A673 (cell line): ENCODE measurements at regions not wholly inside any gene's neighbourhood (a gene's known extent, or its start where the extent isn't known, plus 50 kb on each side); places are given as distances from the start of the nearest gene placed in this dataset.

Experiments used
- BruUV-seq: library from RNA; stranded (reverse); fragments of 400-500 nt; replicated peaks from 2 replicates; lab custom pipeline; 2021; lab: Mats Ljungman, UMichigan
- CTCF ChIA-PET: fragments of 300-600 bp; sonication (Branson Sonifier 250); formaldehyde crosslinking; loops from one replicate; lab custom pipeline; 2022; ENCODE audit warnings: antibody characterized with exemption; lab: Charles Lee
- POLR2A ChIA-PET: fragments of 300-600 bp; sonication (Branson Sonifier 250); formaldehyde crosslinking; loops from one replicate; lab custom pipeline; 2022; ENCODE audit warnings: antibody characterized with exemption; ENCODE audit not compliant: low non-redundant PET; lab: Charles Lee
- DNase-seq: peaks from one replicate; pipeline ENCODE4 v3.0.0-alpha.2; 2015; ENCODE audit warnings: low spot score
- H3K27ac ChIP-seq: fragments of 200-600 bp; sonication (generic); 2 replicates; pipeline ENCODE4 v1.5.1; 2016; ENCODE audit warnings: mixed run types, low read depth, mild to moderate bottlenecking, mixed read lengths, antibody characterized with exemption, low read length; ENCODE audit not compliant: poor library complexity, severe bottlenecking
- H3K27me3 ChIP-seq: fragments of 200-600 bp; sonication (generic); replicated peaks from 2 replicates; pipeline ENCODE4 v1.6.1; 2017; ENCODE audit warnings: mixed run types, low read depth, mild to moderate bottlenecking, mixed read lengths, antibody characterized with exemption, low read length; ENCODE audit not compliant: insufficient read depth, poor library complexity
- H3K36me3 ChIP-seq: fragments of 200-600 bp; sonication (generic); 2 replicates; pipeline ENCODE4 v1.6.1; 2016; ENCODE audit warnings: mixed run types, mild to moderate bottlenecking, mixed read lengths, antibody characterized with exemption, low read length; ENCODE audit not compliant: insufficient read depth, poor library complexity, severe bottlenecking
- H3K4me1 ChIP-seq: fragments of 200-600 bp; sonication (generic); 2 replicates; pipeline ENCODE4 v1.6.1; 2017; ENCODE audit warnings: mixed run types, mild to moderate bottlenecking, mixed read lengths, antibody characterized with exemption, low read length; ENCODE audit not compliant: insufficient read depth, poor library complexity, severe bottlenecking
- H3K4me3 ChIP-seq: fragments of 200-600 bp; sonication (generic); 2 replicates; pipeline ENCODE4 v1.5.1; 2016; ENCODE audit warnings: low read depth, mixed run types, mild to moderate bottlenecking, mixed read lengths, low read length; ENCODE audit not compliant: poor library complexity, severe bottlenecking
- H3K9me3 ChIP-seq: fragments of 200-600 bp; sonication (generic); 2 replicates; pipeline ENCODE4 v1.6.1; 2016; ENCODE audit warnings: mixed run types, low read depth, mild to moderate bottlenecking, mixed read lengths, antibody characterized with exemption, low read length; ENCODE audit not compliant: poor library complexity, severe bottlenecking
- CTCF ChIP-seq: fragments of 300-800, 200-600 bp; sonication (generic); conservative IDR thresholded peaks from 2 replicates; pipeline ENCODE4 v1.5.1; 2017; ENCODE audit warnings: low read depth, mild to moderate bottlenecking, antibody characterized with exemption, low read length, moderate library complexity, mixed read lengths
- EZH2 ChIP-seq: fragments of 200-600 bp; sonication (generic); IDR thresholded peaks from 2 replicates; pipeline ENCODE4 v1.6.1; 2017; ENCODE audit warnings: borderline replicate concordance, low read depth, mild to moderate bottlenecking, mixed read lengths, antibody characterized with exemption, low read length; ENCODE audit not compliant: poor library complexity, severe bottlenecking
- intact Hi-C: fragments of 100-400 bp; cut with micrococcal nuclease; formaldehyde crosslinking; loops from one replicate; pipeline ENCODE4 v1.10.0; 2022; ENCODE audit not compliant: unreplicated experiment

- no peaks in the 10 kb centered on the region for H3K4me1 ChIP-seq
- ChIA-PET POLR2A (no interaction called here), CTCF (no interaction called here)
- peaks cover 11% of the 10 kb centered on the region for H3K27me3 ChIP-seq
- H3K9me3 ChIP-seq, result no peaks in the 10 kb centered on the region
- BruUV-seq, result no TSS peak
- H3K4me3 ChIP-seq, result no peak overlapping the region
- TF ChIP-seq CTCF (no peak), EZH2 (no peak)
- DNase-seq, result no peak
- intact Hi-C loops, result no loop called here
- H3K27ac ChIP-seq, result no peak overlapping the region
- no peaks in the 10 kb centered on the region for H3K36me3 ChIP-seq
Observed at GRCh38 chr12:97630356-97630755, 167.8 kb downstream of the RMST start.

DNA sequence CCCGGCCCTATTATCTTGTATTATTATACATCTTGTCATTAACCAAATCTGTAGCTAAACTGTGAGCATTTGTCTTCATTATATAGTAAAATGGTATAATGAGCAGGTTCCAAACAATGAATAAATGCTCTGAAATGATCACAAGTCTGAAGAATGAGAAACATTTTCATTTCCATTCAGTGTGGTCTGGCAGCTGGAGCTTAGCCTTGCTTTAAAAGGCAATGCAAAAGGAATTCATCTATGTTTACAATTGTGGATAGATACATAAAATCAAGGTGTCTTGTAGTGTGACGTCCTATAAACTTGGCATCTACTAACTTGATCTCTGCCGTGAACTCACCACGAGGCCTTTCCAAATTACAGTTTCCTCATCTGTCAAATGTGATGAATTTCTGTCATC, 168.3 kb downstream of the RMST start:
- no TSS peak for BruUV-seq
- H3K4me3 ChIP-seq, result no peak overlapping the region
- POLR2A ChIA-PET, result no interaction called here

DNA sequence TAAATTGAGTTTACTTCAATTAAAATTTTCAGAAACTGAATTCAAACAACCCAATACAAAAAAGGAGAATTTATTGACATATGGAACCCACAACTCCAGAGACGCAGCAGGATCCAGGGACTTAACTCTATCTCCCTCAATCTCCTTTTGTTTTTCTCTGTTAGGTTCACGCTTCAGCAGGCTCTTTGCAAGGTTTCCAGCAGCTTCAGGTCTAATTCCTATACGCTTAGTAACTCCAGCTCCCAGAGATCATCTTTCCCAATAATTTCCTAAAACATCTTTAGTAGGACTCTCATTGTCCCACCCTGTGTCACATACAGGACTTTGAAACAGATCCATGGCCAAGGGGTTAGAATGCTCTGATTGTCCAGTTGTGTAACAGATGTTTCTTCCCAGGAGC, 175.2 kb downstream of the RMST start:
- TF ChIP-seq EZH2 (no peak), CTCF (no peak)
- Histone ChIP-seq H3K9me3 (no peaks in the 10 kb centered on the region), H3K27ac (no peak overlapping the region), H3K27me3 (peaks cover 22% of the 10 kb centered on the region), H3K4me3 (no peak overlapping the region), H3K36me3 (no peaks in the 10 kb centered on the region), H3K4me1 (no peaks in the 10 kb centered on the region)
- ChIA-PET POLR2A (no interaction called here), CTCF (no interaction called here)
- no peak for DNase-seq
- BruUV-seq, result no TSS peak
- intact Hi-C loops, result no loop called here

More for the DNA sequence above, 168.3 kb downstream of the RMST start:
- TF ChIP-seq EZH2, result no peak
- no peak for TF ChIP-seq CTCF
- intact Hi-C loops, result no loop called here
- CTCF ChIA-PET, result no interaction called here
- H3K9me3 ChIP-seq, result no peaks in the 10 kb centered on the region
- no peaks in the 10 kb centered on the region for H3K36me3 ChIP-seq
- peaks cover 11% of the 10 kb centered on the region for H3K27me3 ChIP-seq
- no peak overlapping the region for H3K27ac ChIP-seq
- no peak for DNase-seq
- no peaks in the 10 kb centered on the region for H3K4me1 ChIP-seq

- intact Hi-C loops, result no loop called here
- DNase-seq, result no peak
- H3K27me3 ChIP-seq, result peaks cover 20% of the 10 kb centered on the region
- BruUV-seq, result no TSS peak
- no peak overlapping the region for H3K4me3 ChIP-seq
- H3K36me3 ChIP-seq, result no peaks in the 10 kb centered on the region
- no peaks in the 10 kb centered on the region for H3K9me3 ChIP-seq
- ChIA-PET CTCF (no interaction called here), POLR2A (no interaction called here)
- TF ChIP-seq CTCF (no peak), EZH2 (no peak)
- H3K4me1 ChIP-seq, result no peaks in the 10 kb centered on the region
- no peak overlapping the region for H3K27ac ChIP-seq
Observed at GRCh38 chr12:97638739-97639138, 176.1 kb downstream of the RMST start.
